ENCODE measurements at regions not wholly inside any gene's neighbourhood (a gene's known extent, or its start where the extent isn't known, plus 50 kb on each side); places are given as distances from the start of the nearest gene placed in this dataset.

DNA sequence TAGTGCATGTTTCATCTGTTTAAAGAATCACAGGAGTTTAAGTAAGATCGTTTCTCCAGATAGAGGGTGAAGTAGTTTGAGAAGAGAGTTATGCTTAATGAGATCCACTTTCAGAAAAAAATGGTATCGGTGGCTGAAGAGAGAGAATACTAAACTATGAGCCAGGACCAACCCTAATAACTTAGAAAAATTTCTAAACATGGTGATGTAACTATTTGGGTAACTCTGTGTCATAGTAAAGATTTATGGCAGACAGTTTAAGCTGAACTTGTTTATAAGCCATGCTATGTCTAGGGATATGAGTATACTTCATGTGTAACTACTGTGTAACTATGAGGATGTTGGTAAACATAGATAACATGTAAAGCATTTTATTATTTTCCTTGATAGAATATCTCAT lies 489.5 kb downstream of the KCNJ2 start:
- TF ChIP-seq CEBPB (IDR thresholded peaks at IDR 0.05) (no peak), FOXM1 (IDR thresholded peaks at IDR 0.05; ENCODE audit: borderline replicate concordance, low read depth) (no peak)

DNA sequence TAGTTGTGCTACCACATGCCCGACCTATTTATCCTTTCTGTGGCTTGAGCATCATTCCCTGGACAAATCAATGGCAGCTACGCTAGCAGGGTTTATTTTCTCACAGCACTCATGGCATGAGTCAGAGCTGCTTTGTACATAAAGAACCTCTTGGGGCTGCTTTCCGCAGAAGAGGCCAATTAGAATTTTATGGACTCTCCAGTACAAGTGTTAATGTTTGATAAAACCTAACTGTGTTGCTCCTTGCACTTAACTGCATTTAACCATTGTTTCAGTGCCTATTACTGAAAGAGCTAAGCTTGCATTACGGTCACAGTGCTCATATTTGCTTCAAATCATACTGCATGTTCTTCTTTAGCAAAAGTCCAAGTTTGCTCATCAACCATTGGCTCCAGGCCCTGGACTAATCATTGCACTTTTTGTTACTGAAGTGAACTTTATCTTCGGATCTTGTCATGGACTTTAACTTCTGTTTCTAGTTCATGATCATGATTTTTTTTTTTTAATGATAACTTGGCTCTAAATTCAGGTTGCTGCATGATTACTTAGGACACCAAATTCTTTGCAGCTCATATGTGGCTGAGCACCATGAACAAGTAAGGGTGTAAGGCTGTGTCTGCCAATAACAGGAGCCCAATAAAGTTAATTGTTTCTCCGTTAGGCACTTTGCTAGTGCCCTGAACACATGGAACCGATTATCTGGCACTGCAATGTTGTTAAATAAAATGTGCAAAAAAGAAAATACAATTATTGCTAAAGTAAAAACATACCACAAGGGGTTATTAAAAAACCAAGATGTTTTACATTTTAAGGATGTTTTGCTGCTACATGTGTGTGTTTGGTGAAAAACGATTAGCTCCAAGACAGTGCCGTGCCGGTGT lies 492.2 kb downstream of the KCNJ2 start:
- no peak for TF ChIP-seq FOXM1 (IDR thresholded peaks at IDR 0.05; ENCODE audit: borderline replicate concordance, low read depth)
- TF ChIP-seq, protein P1, sequence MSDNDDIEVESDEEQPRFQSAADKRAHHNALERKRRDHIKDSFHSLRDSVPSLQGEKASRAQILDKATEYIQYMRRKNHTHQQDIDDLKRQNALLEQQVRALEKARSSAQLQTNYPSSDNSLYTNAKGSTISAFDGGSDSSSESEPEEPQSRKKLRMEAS (IDR thresholded peaks at IDR 0.05): 0 out of 2 replicates have a peak, but pooled peaks have one; percentile 6

DNA sequence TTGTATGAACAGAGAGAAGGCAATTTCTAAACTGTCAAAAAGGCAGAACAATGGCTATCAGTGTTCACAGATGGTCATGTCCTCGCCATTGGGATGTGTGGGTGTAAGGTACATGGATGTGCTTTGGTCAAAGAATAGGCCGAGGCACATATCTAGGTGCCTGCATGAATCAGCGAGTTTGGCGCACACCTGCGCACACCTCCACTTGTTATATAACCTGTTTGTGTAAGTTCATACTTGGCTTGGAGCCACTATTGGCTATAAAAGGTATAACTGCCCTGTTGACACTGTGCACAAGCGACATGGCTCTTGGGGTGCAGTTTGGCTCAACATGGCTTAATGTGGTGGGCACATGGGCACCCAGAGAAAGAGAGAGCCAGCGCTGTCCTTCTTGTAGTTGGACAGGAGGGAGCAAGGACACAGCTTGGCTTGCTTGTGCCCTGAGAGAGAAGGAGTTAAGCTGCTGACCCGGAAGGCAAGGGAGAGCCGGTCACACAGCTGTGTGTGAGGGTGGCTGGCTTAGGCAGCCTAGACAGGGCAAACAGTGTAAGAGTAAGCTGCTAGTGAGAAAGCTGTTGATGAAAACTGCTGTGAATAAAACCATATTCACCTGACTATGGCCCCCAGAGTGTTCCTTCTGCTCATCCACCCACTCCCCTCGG lies 499.1 kb downstream of the KCNJ2 start:
- TF ChIP-seq CREB1 (IDR thresholded peaks at IDR 0.05; ENCODE audit: low read depth): no peak
- TF ChIP-seq, protein P2, sequence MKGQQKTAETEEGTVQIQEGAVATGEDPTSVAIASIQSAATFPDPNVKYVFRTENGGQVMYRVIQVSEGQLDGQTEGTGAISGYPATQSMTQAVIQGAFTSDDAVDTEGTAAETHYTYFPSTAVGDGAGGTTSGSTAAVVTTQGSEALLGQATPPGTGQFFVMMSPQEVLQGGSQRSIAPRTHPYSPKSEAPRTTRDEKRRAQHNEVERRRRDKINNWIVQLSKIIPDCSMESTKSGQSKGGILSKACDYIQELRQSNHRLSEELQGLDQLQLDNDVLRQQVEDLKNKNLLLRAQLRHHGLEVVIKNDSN (IDR thresholded peaks at IDR 0.05): no peak
- TF ChIP-seq EGR1 (IDR thresholded peaks at IDR 0.05): no peak
- TF ChIP-seq TEAD4 (IDR thresholded peaks at IDR 0.05): no peak
- TF ChIP-seq YY1 (IDR thresholded peaks at IDR 0.05; ENCODE audit: low read depth): no peak
- TF ChIP-seq FOXM1 (IDR thresholded peaks at IDR 0.05; ENCODE audit: borderline replicate concordance, low read depth): no peak
- no peak for TF ChIP-seq NFIC (IDR thresholded peaks at IDR 0.05)
- TF ChIP-seq, protein P1 (IDR thresholded peaks at IDR 0.05): no peak
- no peak for TF ChIP-seq CEBPB (IDR thresholded peaks at IDR 0.05)
- TF ChIP-seq, protein P3, sequence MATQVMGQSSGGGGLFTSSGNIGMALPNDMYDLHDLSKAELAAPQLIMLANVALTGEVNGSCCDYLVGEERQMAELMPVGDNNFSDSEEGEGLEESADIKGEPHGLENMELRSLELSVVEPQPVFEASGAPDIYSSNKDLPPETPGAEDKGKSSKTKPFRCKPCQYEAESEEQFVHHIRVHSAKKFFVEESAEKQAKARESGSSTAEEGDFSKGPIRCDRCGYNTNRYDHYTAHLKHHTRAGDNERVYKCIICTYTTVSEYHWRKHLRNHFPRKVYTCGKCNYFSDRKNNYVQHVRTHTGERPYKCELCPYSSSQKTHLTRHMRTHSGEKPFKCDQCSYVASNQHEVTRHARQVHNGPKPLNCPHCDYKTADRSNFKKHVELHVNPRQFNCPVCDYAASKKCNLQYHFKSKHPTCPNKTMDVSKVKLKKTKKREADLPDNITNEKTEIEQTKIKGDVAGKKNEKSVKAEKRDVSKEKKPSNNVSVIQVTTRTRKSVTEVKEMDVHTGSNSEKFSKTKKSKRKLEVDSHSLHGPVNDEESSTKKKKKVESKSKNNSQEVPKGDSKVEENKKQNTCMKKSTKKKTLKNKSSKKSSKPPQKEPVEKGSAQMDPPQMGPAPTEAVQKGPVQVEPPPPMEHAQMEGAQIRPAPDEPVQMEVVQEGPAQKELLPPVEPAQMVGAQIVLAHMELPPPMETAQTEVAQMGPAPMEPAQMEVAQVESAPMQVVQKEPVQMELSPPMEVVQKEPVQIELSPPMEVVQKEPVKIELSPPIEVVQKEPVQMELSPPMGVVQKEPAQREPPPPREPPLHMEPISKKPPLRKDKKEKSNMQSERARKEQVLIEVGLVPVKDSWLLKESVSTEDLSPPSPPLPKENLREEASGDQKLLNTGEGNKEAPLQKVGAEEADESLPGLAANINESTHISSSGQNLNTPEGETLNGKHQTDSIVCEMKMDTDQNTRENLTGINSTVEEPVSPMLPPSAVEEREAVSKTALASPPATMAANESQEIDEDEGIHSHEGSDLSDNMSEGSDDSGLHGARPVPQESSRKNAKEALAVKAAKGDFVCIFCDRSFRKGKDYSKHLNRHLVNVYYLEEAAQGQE (IDR thresholded peaks at IDR 0.05; ENCODE audit: low read depth): no peak
- no peak for TF ChIP-seq TCF12 (IDR thresholded peaks at IDR 0.05; ENCODE audit: low read depth)
- no peak for TF ChIP-seq RAD21 (IDR thresholded peaks at IDR 0.05; ENCODE audit: low read depth)
- no peak for TF ChIP-seq EP300 (IDR thresholded peaks at IDR 0.05; ENCODE audit: borderline replicate concordance)
- no peak for TF ChIP-seq TAF1 (IDR thresholded peaks at IDR 0.05; ENCODE audit: low read depth)
- TF ChIP-seq ZBTB7A (IDR thresholded peaks at IDR 0.05; ENCODE audit: low read depth): no peak

DNA sequence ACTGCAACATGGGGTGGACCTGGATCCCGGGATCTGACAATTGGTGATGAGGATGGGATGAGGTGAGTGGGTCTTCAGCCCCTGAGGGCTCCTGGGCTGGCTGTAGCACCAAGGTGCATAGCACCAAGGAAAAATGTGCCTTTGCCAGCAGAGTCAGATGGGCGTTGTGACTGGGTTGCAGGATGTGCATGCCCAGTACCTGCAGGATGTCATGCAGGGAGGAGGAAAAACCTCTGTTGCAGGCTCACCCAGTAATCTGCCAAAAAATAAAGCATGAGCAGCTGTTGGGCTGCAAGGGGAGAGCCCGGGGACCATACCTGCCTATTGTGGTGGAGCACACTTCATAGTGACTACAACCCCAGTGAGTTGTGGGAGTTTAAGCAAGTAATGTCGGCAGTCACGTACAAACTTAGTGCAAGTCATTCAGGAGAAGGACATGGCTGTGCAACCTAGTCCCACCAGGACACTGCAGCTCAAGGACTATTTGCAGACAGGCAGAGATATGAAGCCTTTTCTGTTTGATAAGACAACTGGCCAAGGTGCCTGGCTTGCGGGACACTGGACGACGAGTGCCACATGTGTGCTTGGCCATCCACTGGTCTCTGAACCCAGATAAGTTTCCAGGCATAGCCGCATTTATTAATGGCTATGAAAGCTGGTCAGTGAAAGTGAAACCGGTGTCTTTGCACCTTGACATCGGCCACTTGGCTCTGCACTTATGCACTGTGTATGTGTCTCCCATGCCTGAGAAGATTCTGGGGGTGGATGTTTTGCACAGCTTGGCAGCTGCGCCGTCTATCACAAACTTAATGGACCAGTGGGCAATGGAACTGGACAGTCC lies 499.8 kb downstream of the KCNJ2 start:
- TF ChIP-seq NFIC (IDR thresholded peaks at IDR 0.05) (no peak), EGR1 (IDR thresholded peaks at IDR 0.05) (no peak), CEBPB (IDR thresholded peaks at IDR 0.05) (no peak), FOXM1 (IDR thresholded peaks at IDR 0.05; ENCODE audit: borderline replicate concordance, low read depth) (no peak), TAF1 (IDR thresholded peaks at IDR 0.05; ENCODE audit: low read depth) (no peak), TEAD4 (IDR thresholded peaks at IDR 0.05) (no peak), ZBTB7A (IDR thresholded peaks at IDR 0.05; ENCODE audit: low read depth) (no peak), RAD21 (IDR thresholded peaks at IDR 0.05; ENCODE audit: low read depth) (no peak)
- TF ChIP-seq, protein P3 (IDR thresholded peaks at IDR 0.05; ENCODE audit: low read depth): no peak
- TF ChIP-seq, protein P1 (IDR thresholded peaks at IDR 0.05): no peak

DNA sequence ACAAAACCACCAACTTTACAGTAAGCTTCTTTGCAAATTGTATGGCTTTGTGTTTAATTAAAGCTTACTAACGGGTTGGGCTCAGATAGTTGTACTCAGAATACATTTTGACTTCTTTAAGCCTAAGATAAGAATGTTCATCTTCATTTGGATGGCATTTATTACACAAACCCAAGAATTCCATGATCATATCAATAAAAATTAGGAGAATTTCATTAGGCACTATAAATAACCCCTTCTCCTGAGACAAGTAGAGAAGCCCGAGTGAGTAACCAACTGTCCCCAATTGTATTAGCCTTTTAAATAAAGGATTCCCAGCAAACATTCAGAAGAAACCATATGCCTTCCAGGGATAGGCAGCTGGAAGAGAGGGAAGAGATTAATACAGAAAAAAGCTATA lies 504.7 kb downstream of the KCNJ2 start:
- TF ChIP-seq, protein P3 (IDR thresholded peaks at IDR 0.05; ENCODE audit: low read depth): no peak
- TF ChIP-seq CEBPB (IDR thresholded peaks at IDR 0.05) (no peak), TEAD4 (IDR thresholded peaks at IDR 0.05) (no peak), ZBTB7A (IDR thresholded peaks at IDR 0.05; ENCODE audit: low read depth) (no peak), NFIC (IDR thresholded peaks at IDR 0.05) (no peak), EGR1 (IDR thresholded peaks at IDR 0.05) (no peak), EP300 (IDR thresholded peaks at IDR 0.05; ENCODE audit: borderline replicate concordance) (no peak), YY1 (IDR thresholded peaks at IDR 0.05; ENCODE audit: low read depth) (no peak)
